HepG2 (cell line): ENCODE measurements at regions not wholly inside any gene's neighbourhood (a gene's known extent, or its start where the extent isn't known, plus 50 kb on each side); places are given as distances from the start of the nearest gene placed in this dataset.

ENCODE experiments used
- ATAC-seq: fragments of 200-7000 bp; cut with Tn5 transposase; 3 replicates; pipeline ENCODE4 v1.9.1; 2020; ENCODE audit warnings: mild to moderate bottlenecking, moderate library complexity
- BruUV-seq: library from RNA; stranded (reverse); fragments of 400-500 nt; replicated peaks from 2 replicates; lab custom pipeline; 2021; lab: Mats Ljungman, UMichigan
- CTCF ChIA-PET: fragments of 300-600 bp; formaldehyde crosslinking; extraction: SDS; loops from one replicate; lab custom pipeline; 2021; ENCODE audit warnings: low total read pairs, inconsistent platforms, low intra/inter-chr PET ratio; lab: Yijun Ruan, JAX
- POLR2A ChIA-PET: fragments of 350-600 bp; sonication (Branson Sonifier 250); formaldehyde crosslinking; loops from one replicate; lab custom pipeline; 2020; ENCODE audit warnings: antibody characterized with exemption, inconsistent platforms; lab: Yijun Ruan, JAX
- DNase-seq: peaks from one replicate; pipeline ENCODE4 v3.0.0-alpha.2; 2015; ENCODE audit warnings: low spot score
- FAIRE-seq: peaks from 3 replicates; lab custom pipeline; 2011; peaks lifted over from hg19 to GRCh38; lab: Jason Lieb, UNC
- H2AFZ ChIP-seq: one replicate; pipeline ENCODE4 v1.6.1; 2011; ENCODE audit warnings: low read length, inconsistent platforms
- H3K27ac ChIP-seq: fragments of 300-600 bp; 3 replicates; pipeline ENCODE4 v1.8.0; 2011; ENCODE audit warnings: mixed run types, mild to moderate bottlenecking, mixed read lengths, low read length, inconsistent platforms; ENCODE audit not compliant: insufficient read depth; ENCODE audit errors: extremely low read length
- H3K27me3 ChIP-seq, 2 experiments: fragments of 200-600 bp in 1 of 2; 2 replicates in 1 of 2; 3 replicates in 1 of 2; pipeline versions ENCODE4 v1.6.0 to v1.8.0; 2011; ENCODE audit warnings: low read length in 2 of 2, mild to moderate bottlenecking in 2 of 2, moderate library complexity in 2 of 2, inconsistent platforms in 1 of 2; ENCODE audit not compliant: insufficient read depth in 2 of 2, control insufficient read depth in 1 of 2
- H3K36me3 ChIP-seq, 2 experiments: fragments of 200-600 bp in 1 of 2; replicated peaks in 1 of 2; 2 replicates in 1 of 2; 3 replicates in 1 of 2; pipeline versions ENCODE4 v1.5.1 to v1.8.0; 2011; ENCODE audit warnings: low read length in 2 of 2, inconsistent platforms in 1 of 2; ENCODE audit not compliant: insufficient read depth in 2 of 2, control insufficient read depth in 1 of 2
- H3K4me1 ChIP-seq: 2 replicates; pipeline ENCODE4 v1.5.1; 2012; ENCODE audit warnings: low read length, inconsistent platforms; ENCODE audit not compliant: insufficient read depth
- H3K4me2 ChIP-seq: 2 replicates; pipeline ENCODE4 v1.6.0; 2011; ENCODE audit warnings: low read depth, low read length, inconsistent platforms
- H3K4me3 ChIP-seq, 3 experiments: fragments of 200-600 bp in 1 of 3; sonication (generic), shearing (Covaris generic) in 1 of 3; replicated peaks in 1 of 3; 2 replicates each; pipeline ENCODE4 v1.5.1; 2011 to 2016; ENCODE audit warnings: low read length in 3 of 3, inconsistent platforms in 2 of 3, low read depth in 2 of 3, mild to moderate bottlenecking in 2 of 3, control low read depth in 1 of 3, mixed read lengths in 1 of 3; ENCODE audit not compliant: insufficient read depth in 1 of 3
- H3K79me2 ChIP-seq: one replicate; pipeline ENCODE4 v1.6.1; 2011; ENCODE audit warnings: low read length, inconsistent platforms; ENCODE audit not compliant: insufficient read depth
- H3K9ac ChIP-seq: 2 replicates; pipeline ENCODE4 v1.6.0; 2011; ENCODE audit warnings: mild to moderate bottlenecking, low read depth, low read length, inconsistent platforms; ENCODE audit not compliant: insufficient read depth
- H3K9me3 ChIP-seq: 2 replicates; pipeline ENCODE4 v1.5.1; 2012; ENCODE audit warnings: mild to moderate bottlenecking, low read length
- H4K20me1 ChIP-seq: 2 replicates; pipeline ENCODE4 v1.6.0; 2011; ENCODE audit warnings: inconsistent platforms, mild to moderate bottlenecking, low read length, moderate library complexity; ENCODE audit not compliant: insufficient read depth
- ISL2 ChIP-seq: sonication (generic); formaldehyde crosslinking; IDR thresholded peaks from 2 replicates; pipeline ENCODE4 v1.5.0; 2020; ENCODE audit warnings: missing genetic modification reagents
- KDM3A ChIP-seq: IDR thresholded peaks from 2 replicates; pipeline ENCODE4 v1.6.1; 2018; ENCODE audit warnings: low read depth, missing compliant biosample characterization
- RNF2 ChIP-seq: fragments of 450-650 bp; conservative IDR thresholded peaks from 2 replicates; pipeline ENCODE4 v1.6.1; 2016; ENCODE audit warnings: low read depth
- ZNF496 ChIP-seq: sonication (generic); formaldehyde crosslinking; IDR thresholded peaks from 2 replicates; pipeline ENCODE4 v1.8.1; 2023; ENCODE audit warnings: mild to moderate bottlenecking, moderate library complexity, missing genetic modification reagents; ENCODE audit not compliant: insufficient replicate concordance
- ZNF777 ChIP-seq: sonication (generic); formaldehyde crosslinking; IDR thresholded peaks from 2 replicates; pipeline ENCODE4 v1.4.0; 2020; ENCODE audit warnings: missing genetic modification reagents
- WGBS: methylation state at CpG from one replicate; pipeline ENCODE4 v1.1.6; 2017; ENCODE audit warnings: low lambda C conversion rate; 5-methylcytosine and 5-hydroxymethylcytosine counted together
- in situ Hi-C: cut with HindIII; loops from 2 replicates; pipeline ENCODE4 v1.10.0; 2017; ENCODE audit warnings: low pct_unique_long_range_greater_than_20kb; ENCODE audit not compliant: extremely low pct_ligation_motif_present
- intact Hi-C: fragments of 100-400 bp; cut with micrococcal nuclease; formaldehyde crosslinking; loops from one replicate; pipeline ENCODE4 v1.10.0; 2022; ENCODE audit not compliant: unreplicated experiment
- TF ChIP-seq, protein P1 (sequence below): sonication (generic); formaldehyde crosslinking; conservative IDR thresholded peaks from 2 replicates; pipeline ENCODE4 v1.4.0; 2020; ENCODE audit warnings: missing genetic modification reagents
- TF ChIP-seq, protein P2 (sequence below), 2 experiments: sonication (generic) in 1 of 2; formaldehyde crosslinking in 1 of 2; IDR thresholded peaks; 2 replicates each; pipeline versions ENCODE4 v1.6.1 to v1.9.0; 2014 to 2022; ENCODE audit warnings: antibody characterized with exemption in 1 of 2, borderline replicate concordance in 1 of 2, inconsistent platforms in 1 of 2, low read depth in 1 of 2, missing genetic modification reagents in 1 of 2
- TF ChIP-seq, protein P3 (sequence below): IDR thresholded peaks from 2 replicates; pipeline ENCODE4 v1.6.1; 2016; ENCODE audit warnings: low read depth, missing genetic modification reagents, missing compliant biosample characterization
- TF ChIP-seq, protein P4 (sequence below): sonication (generic); formaldehyde crosslinking; IDR thresholded peaks from 2 replicates; pipeline ENCODE4 v1.4.0; 2020; ENCODE audit warnings: mild to moderate bottlenecking, missing genetic modification reagents

DNA sequence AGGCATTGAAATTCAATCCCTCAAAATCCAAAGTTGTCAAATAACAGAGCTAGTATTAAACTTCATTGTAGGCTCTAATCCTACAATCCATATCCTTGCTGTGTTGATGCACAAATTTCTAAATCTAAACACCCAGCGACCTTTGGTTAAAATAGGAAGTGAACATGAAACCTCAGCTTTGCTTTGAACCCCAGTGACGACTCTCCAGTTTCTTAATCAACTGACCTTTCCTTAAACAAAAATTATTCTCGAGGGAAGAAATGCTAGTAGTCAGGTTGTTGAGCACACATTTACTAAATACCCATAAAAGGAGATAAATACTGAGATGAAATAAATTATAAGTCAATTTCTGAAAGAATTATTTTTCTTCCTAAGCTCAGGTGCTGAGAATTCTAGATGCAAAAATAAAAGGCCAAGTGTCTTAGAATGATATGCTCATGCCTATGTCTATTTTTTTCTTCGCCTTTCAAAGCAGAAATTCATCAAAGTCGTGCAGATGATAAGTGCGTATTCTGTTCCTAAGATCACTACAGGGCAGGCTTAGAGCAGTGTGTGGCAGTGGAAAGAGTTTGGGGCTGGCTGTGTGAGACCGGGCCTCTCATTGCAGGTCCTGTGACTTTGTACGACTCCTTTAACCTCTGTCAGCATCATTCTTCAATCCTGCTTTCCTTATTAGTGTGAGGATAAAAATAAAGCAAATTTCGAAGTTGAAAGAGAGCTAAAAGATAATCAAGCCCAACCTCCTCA lies 208.7 kb downstream of the PRL start:
- no TSS peak for BruUV-seq
- intact Hi-C loops (no loop called here), in situ Hi-C loops (no loop called here)
- ChIA-PET POLR2A (no interaction called here), CTCF (no interaction called here)
- no peaks in the 10 kb centered on the region for H3K4me1 ChIP-seq
- WGBS = 3% methylated on average over 9 of the region's 9 CpGs
- no peaks in the 10 kb centered on the region for H4K20me1 ChIP-seq
- no peak for ATAC-seq
- no peak overlapping the region for H3K27ac ChIP-seq
- no peak for DNase-seq
- no peak overlapping the region for H3K4me2 ChIP-seq
- no peaks in the 10 kb centered on the region for H3K79me2 ChIP-seq
- H3K36me3 ChIP-seq = no peaks in the 10 kb centered on the region
- no peak overlapping the region for H2AFZ ChIP-seq
- peaks cover 40% of the 10 kb centered on the region for H3K9me3 ChIP-seq
- H3K4me3 ChIP-seq = no peak overlapping the region
- H3K9ac ChIP-seq = no peak overlapping the region
- no peaks in the 10 kb centered on the region for H3K27me3 ChIP-seq
- no peak for FAIRE-seq
- TF ChIP-seq, protein P1, sequence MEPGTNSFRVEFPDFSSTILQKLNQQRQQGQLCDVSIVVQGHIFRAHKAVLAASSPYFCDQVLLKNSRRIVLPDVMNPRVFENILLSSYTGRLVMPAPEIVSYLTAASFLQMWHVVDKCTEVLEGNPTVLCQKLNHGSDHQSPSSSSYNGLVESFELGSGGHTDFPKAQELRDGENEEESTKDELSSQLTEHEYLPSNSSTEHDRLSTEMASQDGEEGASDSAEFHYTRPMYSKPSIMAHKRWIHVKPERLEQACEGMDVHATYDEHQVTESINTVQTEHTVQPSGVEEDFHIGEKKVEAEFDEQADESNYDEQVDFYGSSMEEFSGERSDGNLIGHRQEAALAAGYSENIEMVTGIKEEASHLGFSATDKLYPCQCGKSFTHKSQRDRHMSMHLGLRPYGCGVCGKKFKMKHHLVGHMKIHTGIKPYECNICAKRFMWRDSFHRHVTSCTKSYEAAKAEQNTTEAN (CRISPR knock-in tag) = no peak
- TF ChIP-seq ZNF496 (CRISPR knock-in tag) (no peak), RNF2 (no peak), ZNF777 (CRISPR knock-in tag) (no peak), ISL2 (CRISPR knock-in tag) (no peak), KDM3A (CRISPR knock-in tag) (no peak)
- TF ChIP-seq, protein P2, sequence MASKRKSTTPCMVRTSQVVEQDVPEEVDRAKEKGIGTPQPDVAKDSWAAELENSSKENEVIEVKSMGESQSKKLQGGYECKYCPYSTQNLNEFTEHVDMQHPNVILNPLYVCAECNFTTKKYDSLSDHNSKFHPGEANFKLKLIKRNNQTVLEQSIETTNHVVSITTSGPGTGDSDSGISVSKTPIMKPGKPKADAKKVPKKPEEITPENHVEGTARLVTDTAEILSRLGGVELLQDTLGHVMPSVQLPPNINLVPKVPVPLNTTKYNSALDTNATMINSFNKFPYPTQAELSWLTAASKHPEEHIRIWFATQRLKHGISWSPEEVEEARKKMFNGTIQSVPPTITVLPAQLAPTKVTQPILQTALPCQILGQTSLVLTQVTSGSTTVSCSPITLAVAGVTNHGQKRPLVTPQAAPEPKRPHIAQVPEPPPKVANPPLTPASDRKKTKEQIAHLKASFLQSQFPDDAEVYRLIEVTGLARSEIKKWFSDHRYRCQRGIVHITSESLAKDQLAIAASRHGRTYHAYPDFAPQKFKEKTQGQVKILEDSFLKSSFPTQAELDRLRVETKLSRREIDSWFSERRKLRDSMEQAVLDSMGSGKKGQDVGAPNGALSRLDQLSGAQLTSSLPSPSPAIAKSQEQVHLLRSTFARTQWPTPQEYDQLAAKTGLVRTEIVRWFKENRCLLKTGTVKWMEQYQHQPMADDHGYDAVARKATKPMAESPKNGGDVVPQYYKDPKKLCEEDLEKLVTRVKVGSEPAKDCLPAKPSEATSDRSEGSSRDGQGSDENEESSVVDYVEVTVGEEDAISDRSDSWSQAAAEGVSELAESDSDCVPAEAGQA (IDR thresholded peaks at IDR 0.05; ENCODE audit: low read depth) = no peak
- TF ChIP-seq, protein P2 (CRISPR knock-in tag; IDR thresholded peaks at IDR 0.05; ENCODE audit: borderline replicate concordance) = no peak
- TF ChIP-seq, protein P3, sequence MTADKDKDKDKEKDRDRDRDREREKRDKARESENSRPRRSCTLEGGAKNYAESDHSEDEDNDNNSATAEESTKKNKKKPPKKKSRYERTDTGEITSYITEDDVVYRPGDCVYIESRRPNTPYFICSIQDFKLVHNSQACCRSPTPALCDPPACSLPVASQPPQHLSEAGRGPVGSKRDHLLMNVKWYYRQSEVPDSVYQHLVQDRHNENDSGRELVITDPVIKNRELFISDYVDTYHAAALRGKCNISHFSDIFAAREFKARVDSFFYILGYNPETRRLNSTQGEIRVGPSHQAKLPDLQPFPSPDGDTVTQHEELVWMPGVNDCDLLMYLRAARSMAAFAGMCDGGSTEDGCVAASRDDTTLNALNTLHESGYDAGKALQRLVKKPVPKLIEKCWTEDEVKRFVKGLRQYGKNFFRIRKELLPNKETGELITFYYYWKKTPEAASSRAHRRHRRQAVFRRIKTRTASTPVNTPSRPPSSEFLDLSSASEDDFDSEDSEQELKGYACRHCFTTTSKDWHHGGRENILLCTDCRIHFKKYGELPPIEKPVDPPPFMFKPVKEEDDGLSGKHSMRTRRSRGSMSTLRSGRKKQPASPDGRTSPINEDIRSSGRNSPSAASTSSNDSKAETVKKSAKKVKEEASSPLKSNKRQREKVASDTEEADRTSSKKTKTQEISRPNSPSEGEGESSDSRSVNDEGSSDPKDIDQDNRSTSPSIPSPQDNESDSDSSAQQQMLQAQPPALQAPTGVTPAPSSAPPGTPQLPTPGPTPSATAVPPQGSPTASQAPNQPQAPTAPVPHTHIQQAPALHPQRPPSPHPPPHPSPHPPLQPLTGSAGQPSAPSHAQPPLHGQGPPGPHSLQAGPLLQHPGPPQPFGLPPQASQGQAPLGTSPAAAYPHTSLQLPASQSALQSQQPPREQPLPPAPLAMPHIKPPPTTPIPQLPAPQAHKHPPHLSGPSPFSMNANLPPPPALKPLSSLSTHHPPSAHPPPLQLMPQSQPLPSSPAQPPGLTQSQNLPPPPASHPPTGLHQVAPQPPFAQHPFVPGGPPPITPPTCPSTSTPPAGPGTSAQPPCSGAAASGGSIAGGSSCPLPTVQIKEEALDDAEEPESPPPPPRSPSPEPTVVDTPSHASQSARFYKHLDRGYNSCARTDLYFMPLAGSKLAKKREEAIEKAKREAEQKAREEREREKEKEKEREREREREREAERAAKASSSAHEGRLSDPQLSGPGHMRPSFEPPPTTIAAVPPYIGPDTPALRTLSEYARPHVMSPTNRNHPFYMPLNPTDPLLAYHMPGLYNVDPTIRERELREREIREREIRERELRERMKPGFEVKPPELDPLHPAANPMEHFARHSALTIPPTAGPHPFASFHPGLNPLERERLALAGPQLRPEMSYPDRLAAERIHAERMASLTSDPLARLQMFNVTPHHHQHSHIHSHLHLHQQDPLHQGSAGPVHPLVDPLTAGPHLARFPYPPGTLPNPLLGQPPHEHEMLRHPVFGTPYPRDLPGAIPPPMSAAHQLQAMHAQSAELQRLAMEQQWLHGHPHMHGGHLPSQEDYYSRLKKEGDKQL (CRISPR knock-in tag) = no peak
- TF ChIP-seq, protein P4, sequence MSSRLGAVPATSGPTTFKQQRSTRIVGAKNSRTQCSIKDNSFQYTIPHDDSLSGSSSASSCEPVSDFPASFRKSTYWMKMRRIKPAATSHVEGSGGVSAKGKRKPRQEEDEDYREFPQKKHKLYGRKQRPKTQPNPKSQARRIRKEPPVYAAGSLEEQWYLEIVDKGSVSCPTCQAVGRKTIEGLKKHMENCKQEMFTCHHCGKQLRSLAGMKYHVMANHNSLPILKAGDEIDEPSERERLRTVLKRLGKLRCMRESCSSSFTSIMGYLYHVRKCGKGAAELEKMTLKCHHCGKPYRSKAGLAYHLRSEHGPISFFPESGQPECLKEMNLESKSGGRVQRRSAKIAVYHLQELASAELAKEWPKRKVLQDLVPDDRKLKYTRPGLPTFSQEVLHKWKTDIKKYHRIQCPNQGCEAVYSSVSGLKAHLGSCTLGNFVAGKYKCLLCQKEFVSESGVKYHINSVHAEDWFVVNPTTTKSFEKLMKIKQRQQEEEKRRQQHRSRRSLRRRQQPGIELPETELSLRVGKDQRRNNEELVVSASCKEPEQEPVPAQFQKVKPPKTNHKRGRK = no peak
